ENCODE measurements at regions not wholly inside any gene's neighbourhood (a gene's known extent, or its start where the extent isn't known, plus 50 kb on each side); places are given as distances from the start of the nearest gene placed in this dataset.
"Not testable (repeated sequence)": the region's sequence is repeated elsewhere in the genome, so short reads cannot be mapped to it uniquely, and the experiment has no call there.

GRCh38 chr9:90162326-90162725 is 480.3 kb downstream of the DIRAS2 start:
- no peak for TF ChIP-seq ZNF274 (IDR thresholded peaks at IDR 0.05; ENCODE audit: low read depth, low read length)
- no peak overlapping the region for H3K4me3 ChIP-seq (ENCODE audit: low read length)

GRCh38 chr9:90162819-90163218 is 479.8 kb downstream of the DIRAS2 start:
- no peak for TF ChIP-seq ZNF274 (IDR thresholded peaks at IDR 0.05; ENCODE audit: low read depth, low read length)
- H3K4me3 ChIP-seq (ENCODE audit: low read length) = no peak overlapping the region

- TF ChIP-seq ZNF274 (IDR thresholded peaks at IDR 0.05; ENCODE audit: low read depth, low read length) = no peak
- no peak overlapping the region for H3K4me3 ChIP-seq (ENCODE audit: low read length)
Observed at GRCh38 chr9:90165281-90165680, 477.3 kb downstream of the DIRAS2 start.

- H3K4me3 ChIP-seq (ENCODE audit: low read length) = not testable (repeated sequence)
Observed at GRCh38 chr9:90166374-90166773, 476.2 kb downstream of the DIRAS2 start.

GRCh38 chr9:90167914-90168313 is 474.7 kb downstream of the DIRAS2 start:
- TF ChIP-seq ZNF274 (IDR thresholded peaks at IDR 0.05; ENCODE audit: low read depth, low read length) = no peak
- H3K4me3 ChIP-seq (ENCODE audit: low read length) = no peak overlapping the region

GRCh38 chr9:90169490-90169889 is 473.1 kb downstream of the DIRAS2 start:
- H3K4me3 ChIP-seq (ENCODE audit: low read length) = no peak overlapping the region
- no peak for TF ChIP-seq ZNF274 (IDR thresholded peaks at IDR 0.05; ENCODE audit: low read depth, low read length)

- not testable (repeated sequence) for H3K4me3 ChIP-seq (ENCODE audit: low read length)
Observed at GRCh38 chr9:90173935-90174334, 468.7 kb downstream of the DIRAS2 start.

- not testable (repeated sequence) for H3K4me3 ChIP-seq (ENCODE audit: low read length)
Observed at GRCh38 chr9:90174346-90174745, 468.3 kb downstream of the DIRAS2 start.

GRCh38 chr9:90175257-90175656 is 467.4 kb downstream of the DIRAS2 start:
- H3K4me3 ChIP-seq (ENCODE audit: low read length) = no peak overlapping the region
- TF ChIP-seq ZNF274 (IDR thresholded peaks at IDR 0.05; ENCODE audit: low read depth, low read length) = no peak

GRCh38 chr9:90175865-90176264 is 466.8 kb downstream of the DIRAS2 start:
- no peak for TF ChIP-seq ZNF274 (IDR thresholded peaks at IDR 0.05; ENCODE audit: low read depth, low read length)
- H3K4me3 ChIP-seq (ENCODE audit: low read length) = no peak overlapping the region

- TF ChIP-seq ZNF274 (IDR thresholded peaks at IDR 0.05; ENCODE audit: low read depth, low read length) = no peak
Observed at GRCh38 chr9:90176901-90177300, 465.7 kb downstream of the DIRAS2 start.

GRCh38 chr9:90180381-90180780 is 462.2 kb downstream of the DIRAS2 start:
- H3K4me3 ChIP-seq (ENCODE audit: low read length) = no peak overlapping the region
- TF ChIP-seq ZNF274 (IDR thresholded peaks at IDR 0.05; ENCODE audit: low read depth, low read length) = no peak

More at GRCh38 chr9:90176901-90177300, 465.7 kb downstream of the DIRAS2 start:
- H3K4me3 ChIP-seq (ENCODE audit: low read length) = no peak overlapping the region

GRCh38 chr9:90188656-90189055 is 454.0 kb downstream of the DIRAS2 start:
- no peak for TF ChIP-seq ZNF274 (IDR thresholded peaks at IDR 0.05; ENCODE audit: low read depth, low read length)
- no peak overlapping the region for H3K4me3 ChIP-seq (ENCODE audit: low read length)

- TF ChIP-seq ZNF274 (IDR thresholded peaks at IDR 0.05; ENCODE audit: low read depth, low read length) = no peak
- H3K4me3 ChIP-seq (ENCODE audit: low read length) = no peak overlapping the region
Observed at GRCh38 chr9:90189306-90189705, 453.3 kb downstream of the DIRAS2 start.

- not testable (repeated sequence) for H3K4me3 ChIP-seq (ENCODE audit: low read length)
Observed at GRCh38 chr9:90192465-90192864, 450.2 kb downstream of the DIRAS2 start.

GRCh38 chr9:90198956-90199355 is 443.7 kb downstream of the DIRAS2 start:
- H3K4me3 ChIP-seq (ENCODE audit: low read length) = no peak overlapping the region
- TF ChIP-seq ZNF274 (IDR thresholded peaks at IDR 0.05; ENCODE audit: low read depth, low read length) = no peak

- H3K4me3 ChIP-seq (ENCODE audit: low read length) = no peak overlapping the region
- TF ChIP-seq ZNF274 (IDR thresholded peaks at IDR 0.05; ENCODE audit: low read depth, low read length) = no peak
Observed at GRCh38 chr9:90201766-90202165, 440.9 kb downstream of the DIRAS2 start.

Measured in GM08714 (cell line).